ENCODE measurements at regions not wholly inside any gene's neighbourhood (a gene's known extent, or its start where the extent isn't known, plus 50 kb on each side); places are given as distances from the start of the nearest gene placed in this dataset.

- TF ChIP-seq CTCF (IDR thresholded peaks at IDR 0.05), result no peak
- no peak for TF ChIP-seq ZFX (IDR thresholded peaks at IDR 0.05; ENCODE audit: borderline replicate concordance)
Observed at GRCh38 chr2:194723446-194723845, 933.6 kb upstream of the SLC39A10 start.

All from 22Rv1 (cell line).